ENCODE measurements at regions not wholly inside any gene's neighbourhood (a gene's known extent, or its start where the extent isn't known, plus 50 kb on each side); places are given as distances from the start of the nearest gene placed in this dataset.

DNA sequence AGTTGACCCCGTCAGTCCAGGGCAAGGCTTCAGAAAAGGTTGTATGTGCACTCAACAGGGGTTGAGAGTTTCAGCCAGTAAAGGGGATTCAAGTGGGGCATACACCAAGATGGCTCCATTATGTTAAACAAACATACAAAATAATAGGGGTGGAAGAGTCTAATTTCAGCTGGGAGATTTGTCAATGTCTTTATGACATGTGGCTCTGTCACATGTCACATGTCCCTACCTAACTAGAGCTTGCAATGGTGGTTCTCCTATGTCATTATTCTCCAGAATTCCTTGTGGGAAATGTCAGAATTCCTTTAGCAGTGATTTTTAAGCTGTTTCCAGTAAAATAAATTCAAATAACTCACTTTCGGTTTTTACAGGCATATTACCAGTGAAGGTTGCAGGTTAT lies 392.0 kb upstream of the ADGRL4 start:
- no peaks in the 10 kb centered on the region for H3K36me3 ChIP-seq (ENCODE audit: control insufficient read depth, insufficient read depth, low read length)
- no peaks in the 10 kb centered on the region for H3K27me3 ChIP-seq (ENCODE audit: control insufficient read depth, insufficient read depth, low read length)
- H3K27ac ChIP-seq (ENCODE audit: low read depth, low read length): no peak overlapping the region
- H3K4me1 ChIP-seq (ENCODE audit: control insufficient read depth, insufficient read depth, low read length): no peaks in the 10 kb centered on the region
- no peak overlapping the region for H3K9ac ChIP-seq (ENCODE audit: low read depth, low read length)
- H3K4me3 ChIP-seq (ENCODE audit: low read depth, low read length): no peak overlapping the region
- H3K9me3 ChIP-seq (ENCODE audit: control insufficient read depth, insufficient read depth, low read length): no peaks in the 10 kb centered on the region; the same call in 1 of the 2 replicates

DNA sequence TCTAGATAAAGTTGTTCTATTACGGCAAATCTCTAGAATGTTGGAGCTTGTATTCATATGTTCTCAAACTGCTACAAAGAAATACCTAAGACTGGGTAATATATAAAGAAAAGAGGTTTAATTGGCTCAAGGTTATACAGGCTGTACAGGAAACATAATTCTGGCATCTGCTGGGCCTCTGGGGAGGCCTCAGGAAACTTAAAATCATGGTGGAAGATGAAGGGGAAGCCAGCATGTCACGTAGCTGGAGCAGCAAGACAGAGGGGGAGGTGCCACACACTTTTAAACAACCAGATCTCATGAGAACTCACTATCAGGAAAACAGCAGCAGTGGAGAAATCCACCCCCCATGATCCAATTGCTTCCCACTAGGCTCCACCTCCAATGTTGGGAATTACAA lies 390.4 kb upstream of the ADGRL4 start:
- no peak overlapping the region for H3K4me3 ChIP-seq (ENCODE audit: low read depth, low read length)
- no peaks in the 10 kb centered on the region for H3K36me3 ChIP-seq (ENCODE audit: control insufficient read depth, insufficient read depth, low read length)
- H3K4me1 ChIP-seq (ENCODE audit: control insufficient read depth, insufficient read depth, low read length): no peaks in the 10 kb centered on the region
- H3K9me3 ChIP-seq (ENCODE audit: control insufficient read depth, insufficient read depth, low read length): no peaks in the 10 kb centered on the region; the same call in 1 of the 2 replicates
- H3K27ac ChIP-seq (ENCODE audit: low read depth, low read length): no peak overlapping the region
- no peak overlapping the region for H3K9ac ChIP-seq (ENCODE audit: low read depth, low read length)
- no peaks in the 10 kb centered on the region for H3K27me3 ChIP-seq (ENCODE audit: control insufficient read depth, insufficient read depth, low read length)

- Histone ChIP-seq H3K9ac (ENCODE audit: low read depth, low read length) (no peak overlapping the region), H3K9me3 (ENCODE audit: control insufficient read depth, insufficient read depth, low read length) (no peaks in the 10 kb centered on the region), H3K27ac (ENCODE audit: low read depth, low read length) (no peak overlapping the region), H3K36me3 (ENCODE audit: control insufficient read depth, insufficient read depth, low read length) (no peaks in the 10 kb centered on the region), H3K4me1 (ENCODE audit: control insufficient read depth, insufficient read depth, low read length) (no peaks in the 10 kb centered on the region), H3K27me3 (ENCODE audit: control insufficient read depth, insufficient read depth, low read length) (no peaks in the 10 kb centered on the region), H3K4me3 (ENCODE audit: low read depth, low read length) (no peak overlapping the region)
These were observed 382.3 kb upstream of the ADGRL4 start for GRCh38 chr1:79388694-79389361.

DNA sequence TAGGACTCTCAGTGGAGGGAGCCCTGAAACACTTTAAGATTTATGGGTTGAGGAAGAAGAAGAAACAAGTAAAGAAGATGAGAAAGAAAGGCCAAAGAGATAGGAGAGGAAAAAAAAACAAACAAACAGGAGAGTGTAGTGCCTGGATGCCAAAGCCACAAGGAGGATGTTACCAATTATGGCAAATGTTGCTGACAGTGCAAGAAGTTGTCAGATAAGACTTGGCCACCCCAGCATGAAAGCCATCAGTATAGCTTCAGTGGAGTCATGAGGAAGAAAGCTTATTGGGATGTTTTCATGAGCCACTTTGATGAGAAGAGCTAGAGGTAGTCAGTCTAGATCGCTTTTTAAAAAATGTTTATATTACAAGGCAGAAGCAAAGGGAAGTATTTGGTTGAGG lies 380.2 kb upstream of the ADGRL4 start:
- H3K9ac ChIP-seq (ENCODE audit: low read depth, low read length): no peak overlapping the region
- H3K4me3 ChIP-seq (ENCODE audit: low read depth, low read length): no peak overlapping the region
- H3K9me3 ChIP-seq (ENCODE audit: control insufficient read depth, insufficient read depth, low read length): no peaks in the 10 kb centered on the region

GRCh38 chr1:79380078-79380477 lies 373.5 kb upstream of the ADGRL4 start:
- Histone ChIP-seq H3K36me3 (ENCODE audit: control insufficient read depth, insufficient read depth, low read length) (no peaks in the 10 kb centered on the region), H3K27ac (ENCODE audit: low read depth, low read length) (no peak overlapping the region), H3K4me1 (ENCODE audit: control insufficient read depth, insufficient read depth, low read length) (peaks cover 16% of the 10 kb centered on the region), H3K9me3 (ENCODE audit: control insufficient read depth, insufficient read depth, low read length) (no peaks in the 10 kb centered on the region), H3K9ac (ENCODE audit: low read depth, low read length) (no peak overlapping the region), H3K4me3 (ENCODE audit: low read depth, low read length) (no peak overlapping the region), H3K27me3 (ENCODE audit: control insufficient read depth, insufficient read depth, low read length) (no peaks in the 10 kb centered on the region)

More for the DNA sequence above, 380.2 kb upstream of the ADGRL4 start:
- Histone ChIP-seq H3K27me3 (ENCODE audit: control insufficient read depth, insufficient read depth, low read length) (no peaks in the 10 kb centered on the region), H3K27ac (ENCODE audit: low read depth, low read length) (no peak overlapping the region), H3K36me3 (ENCODE audit: control insufficient read depth, insufficient read depth, low read length) (no peaks in the 10 kb centered on the region), H3K4me1 (ENCODE audit: control insufficient read depth, insufficient read depth, low read length) (no peaks in the 10 kb centered on the region)

DNA sequence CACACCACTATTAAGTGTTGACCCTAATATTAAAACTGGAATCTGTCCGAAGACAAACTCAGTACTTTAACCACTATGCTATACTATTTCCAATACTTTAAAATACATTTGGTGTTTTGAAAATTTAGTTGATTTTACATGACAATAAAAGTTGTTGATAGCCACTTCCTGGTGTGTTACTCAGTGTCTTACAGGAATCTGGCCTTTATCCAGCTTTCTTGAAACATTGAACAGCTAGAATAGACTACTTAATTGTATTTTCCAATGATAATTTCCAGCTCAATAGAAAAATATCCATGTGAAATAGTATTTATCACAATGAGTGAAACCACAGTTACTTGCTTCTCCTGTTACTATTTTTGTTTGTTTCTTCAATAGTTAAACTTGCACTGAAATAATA lies 369.6 kb upstream of the ADGRL4 start:
- Histone ChIP-seq H3K27me3 (ENCODE audit: control insufficient read depth, insufficient read depth, low read length) (no peaks in the 10 kb centered on the region), H3K9ac (ENCODE audit: low read depth, low read length) (no peak overlapping the region), H3K36me3 (ENCODE audit: control insufficient read depth, insufficient read depth, low read length) (no peaks in the 10 kb centered on the region), H3K4me1 (ENCODE audit: control insufficient read depth, insufficient read depth, low read length) (peaks cover 24% of the 10 kb centered on the region), H3K4me3 (ENCODE audit: low read depth, low read length) (no peak overlapping the region), H3K9me3 (ENCODE audit: control insufficient read depth, insufficient read depth, low read length) (no peaks in the 10 kb centered on the region), H3K27ac (ENCODE audit: low read depth, low read length) (no peak overlapping the region)

DNA sequence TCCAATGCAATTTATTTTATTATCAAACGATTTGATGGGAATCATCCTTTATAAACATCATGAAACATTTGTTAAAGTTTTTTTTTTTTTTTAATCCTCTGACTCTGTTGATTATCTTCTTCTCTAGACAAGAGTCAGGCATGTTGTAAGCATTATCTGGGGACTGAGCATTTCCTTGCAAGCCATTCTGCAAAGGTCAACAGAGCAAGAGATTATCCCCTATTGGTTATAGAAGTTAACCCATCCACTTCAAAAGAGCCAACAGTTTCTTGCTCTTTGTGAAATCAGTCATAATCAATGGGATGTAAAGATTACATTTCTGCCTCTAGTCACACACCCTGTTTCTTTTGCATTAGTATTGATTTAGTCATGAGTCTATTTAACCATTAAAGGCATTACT lies 368.8 kb upstream of the ADGRL4 start:
- no peaks in the 10 kb centered on the region for H3K27me3 ChIP-seq (ENCODE audit: control insufficient read depth, insufficient read depth, low read length)
- H3K4me3 ChIP-seq (ENCODE audit: low read depth, low read length): no peak overlapping the region
- no peaks in the 10 kb centered on the region for H3K36me3 ChIP-seq (ENCODE audit: control insufficient read depth, insufficient read depth, low read length)
- H3K9ac ChIP-seq (ENCODE audit: low read depth, low read length): no peak overlapping the region
- peaks cover 24% of the 10 kb centered on the region for H3K4me1 ChIP-seq (ENCODE audit: control insufficient read depth, insufficient read depth, low read length)
- no peak overlapping the region for H3K27ac ChIP-seq (ENCODE audit: low read depth, low read length)
- no peaks in the 10 kb centered on the region for H3K9me3 ChIP-seq (ENCODE audit: control insufficient read depth, insufficient read depth, low read length)

GRCh38 chr1:79374397-79374796 lies 367.9 kb upstream of the ADGRL4 start:
- H3K27me3 ChIP-seq (ENCODE audit: control insufficient read depth, insufficient read depth, low read length): no peaks in the 10 kb centered on the region
- H3K36me3 ChIP-seq (ENCODE audit: control insufficient read depth, insufficient read depth, low read length): no peaks in the 10 kb centered on the region
- no peaks in the 10 kb centered on the region for H3K9me3 ChIP-seq (ENCODE audit: control insufficient read depth, insufficient read depth, low read length)
- H3K27ac ChIP-seq (ENCODE audit: low read depth, low read length): no peak overlapping the region
- peaks cover 24% of the 10 kb centered on the region for H3K4me1 ChIP-seq (ENCODE audit: control insufficient read depth, insufficient read depth, low read length)
- no peak overlapping the region for H3K9ac ChIP-seq (ENCODE audit: low read depth, low read length)
- no peak overlapping the region for H3K4me3 ChIP-seq (ENCODE audit: low read depth, low read length)

GRCh38 chr1:79373481-79374125 lies 367.1 kb upstream of the ADGRL4 start:
- Histone ChIP-seq H3K4me1 (ENCODE audit: control insufficient read depth, insufficient read depth, low read length) (peaks cover 24% of the 10 kb centered on the region), H3K27ac (ENCODE audit: low read depth, low read length) (no peak overlapping the region), H3K36me3 (ENCODE audit: control insufficient read depth, insufficient read depth, low read length) (no peaks in the 10 kb centered on the region), H3K9me3 (ENCODE audit: control insufficient read depth, insufficient read depth, low read length) (no peaks in the 10 kb centered on the region), H3K9ac (ENCODE audit: low read depth, low read length) (no peak overlapping the region), H3K4me3 (ENCODE audit: low read depth, low read length) (no peak overlapping the region), H3K27me3 (ENCODE audit: control insufficient read depth, insufficient read depth, low read length) (no peaks in the 10 kb centered on the region)

- peaks cover 22% of the 10 kb centered on the region for H3K4me1 ChIP-seq (ENCODE audit: control insufficient read depth, insufficient read depth, low read length)
- H3K4me3 ChIP-seq (ENCODE audit: low read depth, low read length): no peak overlapping the region
- H3K27me3 ChIP-seq (ENCODE audit: control insufficient read depth, insufficient read depth, low read length): no peaks in the 10 kb centered on the region
These were observed 365.3 kb upstream of the ADGRL4 start for GRCh38 chr1:79371802-79372201.

GRCh38 chr1:79369091-79369490 lies 362.6 kb upstream of the ADGRL4 start:
- Histone ChIP-seq H3K27me3 (ENCODE audit: control insufficient read depth, insufficient read depth, low read length) (no peaks in the 10 kb centered on the region), H3K4me1 (ENCODE audit: control insufficient read depth, insufficient read depth, low read length) (peaks cover 6% of the 10 kb centered on the region; the same call in 1 of the 2 replicates), H3K36me3 (ENCODE audit: control insufficient read depth, insufficient read depth, low read length) (no peaks in the 10 kb centered on the region), H3K27ac (ENCODE audit: low read depth, low read length) (no peak overlapping the region), H3K9me3 (ENCODE audit: control insufficient read depth, insufficient read depth, low read length) (no peaks in the 10 kb centered on the region), H3K4me3 (ENCODE audit: low read depth, low read length) (no peak overlapping the region), H3K9ac (ENCODE audit: low read depth, low read length) (no peak overlapping the region)

More at GRCh38 chr1:79371802-79372201, 365.3 kb upstream of the ADGRL4 start:
- Histone ChIP-seq H3K9ac (ENCODE audit: low read depth, low read length) (no peak overlapping the region), H3K9me3 (ENCODE audit: control insufficient read depth, insufficient read depth, low read length) (no peaks in the 10 kb centered on the region), H3K27ac (ENCODE audit: low read depth, low read length) (no peak overlapping the region), H3K36me3 (ENCODE audit: control insufficient read depth, insufficient read depth, low read length) (no peaks in the 10 kb centered on the region)

Data from HUES48 (cell line).